ENCODE measurements at regions not wholly inside any gene's neighbourhood (a gene's known extent, or its start where the extent isn't known, plus 50 kb on each side); places are given as distances from the start of the nearest gene placed in this dataset.

DNA sequence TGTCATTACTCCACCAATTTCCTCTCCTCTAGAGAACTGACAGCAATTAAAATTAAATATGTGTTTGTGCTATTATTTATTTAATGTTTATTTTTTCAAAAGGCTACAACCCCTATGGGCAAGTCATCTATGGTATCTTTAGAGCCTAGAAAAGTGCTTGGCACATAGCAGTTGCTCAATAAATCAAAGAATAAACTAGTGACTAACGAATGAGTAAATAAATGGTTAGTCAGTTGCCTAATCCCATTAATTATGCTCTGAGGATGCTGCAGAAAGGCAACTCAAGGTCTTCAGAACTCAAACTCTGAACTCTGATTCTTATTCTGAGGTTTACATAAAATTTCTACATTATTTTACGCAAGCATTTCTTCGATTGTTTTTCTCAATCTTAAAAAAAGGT, 193.0 kb upstream of the TSHZ2 start:
- FAIRE-seq (no peak), DNase-seq (ENCODE audit: low read depth in 1 of 2, low spot score in 2 of 2) (no peak)
- H2BK15ac ChIP-seq (ENCODE audit: low read length) = no peak overlapping the region
- H3K4me2 ChIP-seq (ENCODE audit: insufficient read depth in 1 of 2, low read depth in 2 of 2, low read length in 2 of 2) = no peak overlapping the region
- no peak overlapping the region for H4K91ac ChIP-seq (replicated peaks; ENCODE audit: insufficient read length, low read length)
- no peaks in the 10 kb centered on the region for H3K9me3 ChIP-seq (ENCODE audit: insufficient read depth in 2 of 2, low read depth in 1 of 2, low read length in 1 of 2)
- H3K27me3 ChIP-seq (replicated peaks in 1 of 4; ENCODE audit: control insufficient read depth in 3 of 4, extremely low read depth in 1 of 4, insufficient read depth in 3 of 4, low read length in 3 of 4) = no peaks in the 10 kb centered on the region
- H3K23ac ChIP-seq (ENCODE audit: insufficient read length) = no peak overlapping the region
- no peaks in the 10 kb centered on the region for H3K36me3 ChIP-seq (ENCODE audit: control insufficient read depth in 2 of 4, insufficient read depth in 4 of 4, low read length in 3 of 4)
- H4K8ac ChIP-seq (ENCODE audit: extremely low read depth, insufficient read depth, low read length) = no peak overlapping the region
- no peak overlapping the region for H2AFZ ChIP-seq (ENCODE audit: low read length)
- POLR2A ChIA-PET (ENCODE audit: partially characterized antibody) = no interaction called here
- no peak overlapping the region for H4K5ac ChIP-seq (ENCODE audit: insufficient read length, low read depth, low read length)
- H3K23me2 ChIP-seq (ENCODE audit: low read depth, low read length) = no peaks in the 10 kb centered on the region
- no peaks in the 10 kb centered on the region; the same call in 1 of the 2 replicates for H3K79me1 ChIP-seq (ENCODE audit: low read depth, low read length)
- no peak overlapping the region for H2AK5ac ChIP-seq (ENCODE audit: low read depth, low read length)
- no peak overlapping the region for H2BK5ac ChIP-seq (ENCODE audit: low read depth, low read length)
- H3K27ac ChIP-seq (ENCODE audit: low read depth, low read length) = no peak overlapping the region
- H3K9ac ChIP-seq (replicated peaks in 1 of 4; ENCODE audit: extremely low read depth in 1 of 4, low read depth in 3 of 4, low read length in 3 of 4) = no peak overlapping the region
- no peaks in the 10 kb centered on the region for H4K20me1 ChIP-seq (replicated peaks in 1 of 2; ENCODE audit: control insufficient read depth in 1 of 2, insufficient read depth in 2 of 2, low read length in 2 of 2)
- H3K4me3 ChIP-seq (ENCODE audit: extremely low read depth in 1 of 4, insufficient read depth in 2 of 4, low read depth in 3 of 4, low read length in 4 of 4) = no peak overlapping the region
- 91% methylated on average over 3 of the region's 3 CpGs; no CpG with 5 or more reads in 1 of the 2 experiments for WGBS, 2 experiments (ENCODE audit: extremely low coverage in 1 of 2, insufficient coverage in 1 of 2, insufficient read length in 1 of 2, insufficient replicate concordance in 2 of 2, low coverage in 1 of 2, low lambda C conversion rate in 2 of 2, missing lambda C conversion rate in 1 of 2)
- no peaks in the 10 kb centered on the region for H3K4me1 ChIP-seq (replicated peaks in 1 of 4; ENCODE audit: control insufficient read depth in 3 of 4, insufficient read depth in 4 of 4, low read length in 3 of 4)
- H3K4ac ChIP-seq (replicated peaks; ENCODE audit: insufficient read length, low read depth, low read length) = no peak overlapping the region
- H3K14ac ChIP-seq (ENCODE audit: insufficient read length) = no peak overlapping the region
- H2BK120ac ChIP-seq (replicated peaks; ENCODE audit: low read depth, low read length) = no peak overlapping the region
- H2BK20ac ChIP-seq (ENCODE audit: low read length) = no peak overlapping the region
- CTCF ChIA-PET (ENCODE audit: partially characterized antibody) = no interaction called here
- no peak overlapping the region for H2BK12ac ChIP-seq (ENCODE audit: low read depth, low read length)
- no peak overlapping the region for H3K18ac ChIP-seq (ENCODE audit: extremely low read depth, low read length)
- H3K79me2 ChIP-seq (ENCODE audit: control insufficient read depth in 1 of 2, insufficient read depth in 2 of 2, low read length in 2 of 2) = no peaks in the 10 kb centered on the region
- H3K56ac ChIP-seq (replicated peaks; ENCODE audit: insufficient read length, low read depth, low read length) = no peak overlapping the region
- no peak for TF ChIP-seq SP2 (IDR thresholded peaks at IDR 0.05; ENCODE audit: low read length)
- TF ChIP-seq SUZ12 (IDR thresholded peaks at IDR 0.05; ENCODE audit: low read length) = no peak
- no peak for TF ChIP-seq POU5F1 (IDR thresholded peaks at IDR 0.05; ENCODE audit: low read depth, low read length)
- no peak for TF ChIP-seq NANOG (IDR thresholded peaks at IDR 0.05; ENCODE audit: insufficient read depth, low read depth, low read length, poor library complexity, severe bottlenecking)
- TF ChIP-seq USF2 (IDR thresholded peaks at IDR 0.05; ENCODE audit: low read length) = no peak
- TF ChIP-seq CTBP2 (IDR thresholded peaks at IDR 0.05; ENCODE audit: borderline replicate concordance, insufficient read depth, insufficient read length, low read length) = no peak
- TF ChIP-seq YY1 (IDR thresholded peaks at IDR 0.05; ENCODE audit: low read depth, low read length) = no peak
- TF ChIP-seq CEBPB (IDR thresholded peaks at IDR 0.05; ENCODE audit: low read depth, low read length) = no peak
- no peak for TF ChIP-seq BCL11A (IDR thresholded peaks at IDR 0.05; ENCODE audit: low read depth in 2 of 2, low read length in 2 of 2)
- TF ChIP-seq SP4 (IDR thresholded peaks at IDR 0.05; ENCODE audit: low read length) = no peak
- TF ChIP-seq MAFK (IDR thresholded peaks at IDR 0.05; ENCODE audit: low read depth, low read length) = no peak
- no peak for TF ChIP-seq TCF12 (IDR thresholded peaks at IDR 0.05; ENCODE audit: low read depth, low read length)
- TF ChIP-seq SRF (IDR thresholded peaks at IDR 0.05; ENCODE audit: low read depth, low read length) = no peak
- TF ChIP-seq SIN3A (conservative IDR thresholded peaks at IDR 0.05 in 1 of 2, IDR thresholded peaks at IDR 0.05 in 1 of 2; ENCODE audit: low read depth in 1 of 2, low read length in 2 of 2) = no peak
- TF ChIP-seq JUN (IDR thresholded peaks at IDR 0.05; ENCODE audit: low read depth, low read length) = no peak

Measured in H1 (cell line).